GM21528 (cell line): ENCODE measurements at regions not wholly inside any gene's neighbourhood (a gene's known extent, or its start where the extent isn't known, plus 50 kb on each side); places are given as distances from the start of the nearest gene placed in this dataset.
"Not testable (repeated sequence)": the region's sequence is repeated elsewhere in the genome, so short reads cannot be mapped to it uniquely, and the experiment has no call there.

Experiments used
- ATAC-seq: cut with Tn5 transposase; IDR thresholded peaks from one replicate; pipeline ENCODE4 v1.9.1; 2021; ENCODE audit warnings: mild to moderate bottlenecking, moderate library complexity; ENCODE audit not compliant: unreplicated experiment, low FRiP score

- no peak for ATAC-seq
Observed at GRCh38 chr1:181170194-181170593, 81.7 kb downstream of the IER5 start.

GRCh38 chr1:181172082-181172481 is 83.6 kb downstream of the IER5 start:
- ATAC-seq = no peak

- no peak for ATAC-seq
Observed at GRCh38 chr1:181173761-181174447, 85.4 kb downstream of the IER5 start.

- ATAC-seq = no peak
Observed at GRCh38 chr1:181174861-181175260, 86.4 kb downstream of the IER5 start.

- no peak for ATAC-seq
Observed at GRCh38 chr1:181175356-181175910, 86.9 kb downstream of the IER5 start.

GRCh38 chr1:181175955-181176354 is 87.5 kb downstream of the IER5 start:
- no peak for ATAC-seq

- ATAC-seq = no peak
Observed at GRCh38 chr1:181178241-181178879, 89.9 kb downstream of the IER5 start.

GRCh38 chr1:181179279-181179986 is 90.9 kb downstream of the IER5 start:
- ATAC-seq = no peak

- ATAC-seq = no peak
Observed at GRCh38 chr1:181179987-181180365, 91.5 kb downstream of the IER5 start.

GRCh38 chr1:181180407-181181031 is 92.0 kb downstream of the IER5 start:
- ATAC-seq = no peak

- no peak for ATAC-seq
Observed at GRCh38 chr1:181181792-181182585, 93.5 kb downstream of the IER5 start.

GRCh38 chr1:181184621-181185020 is 96.1 kb downstream of the IER5 start:
- ATAC-seq = no peak

GRCh38 chr1:181185461-181185860 is 97.0 kb downstream of the IER5 start:
- no peak for ATAC-seq

GRCh38 chr1:181186133-181186532 is 97.6 kb downstream of the IER5 start:
- not testable (repeated sequence) for ATAC-seq

GRCh38 chr1:181187337-181188126 is 99.0 kb downstream of the IER5 start:
- no peak for ATAC-seq

- ATAC-seq = no peak
Observed at GRCh38 chr1:181189245-181189644, 100.7 kb downstream of the IER5 start.

- no peak for ATAC-seq
Observed at GRCh38 chr1:181189691-181190363, 101.3 kb downstream of the IER5 start.

GRCh38 chr1:181190364-181191035 is 102.0 kb downstream of the IER5 start:
- no peak for ATAC-seq
